ENCODE measurements at regions not wholly inside any gene's neighbourhood (a gene's known extent, or its start where the extent isn't known, plus 50 kb on each side); places are given as distances from the start of the nearest gene placed in this dataset.

GRCh38 chr9:108783731-108784495 is 71.9 kb downstream of the ACTL7B start:
- Histone ChIP-seq H2AFZ (no peak overlapping the region), H3K27ac (peak overlapping the region; percentile 21), H3K4me1 (ENCODE audit: insufficient read depth) (peaks cover 18% of the 10 kb centered on the region), H3K4me3 (no peak overlapping the region), H3K36me3 (replicated peaks; ENCODE audit: insufficient read depth, low read depth) (no peaks in the 10 kb centered on the region), H3K4me2 (no peak overlapping the region), H4K20me1 (ENCODE audit: insufficient read depth, poor library complexity, severe bottlenecking) (no peaks in the 10 kb centered on the region), H3K9me2 (replicated peaks; ENCODE audit: insufficient read depth) (no peaks in the 10 kb centered on the region), H3K79me2 (no peaks in the 10 kb centered on the region), H3K9me3 (ENCODE audit: low read depth) (no peaks in the 10 kb centered on the region), H3K27me3 (no peaks in the 10 kb centered on the region)
- TF ChIP-seq EZH2 (IDR thresholded peaks at IDR 0.05; ENCODE audit: borderline replicate concordance) (no peak), CTCF (IDR thresholded peaks at IDR 0.05; ENCODE audit: poor library complexity) (no peak), EZH2phosphoT487 (IDR thresholded peaks at IDR 0.05; ENCODE audit: low read depth, severe bottlenecking, unreplicated experiment) (no peak)
- 55% methylated on average over 14 of the region's 14 CpGs for WGBS (ENCODE audit: low lambda C conversion rate, missing lambda C conversion rate)
- no peak for DNase-seq (ENCODE audit: low spot score)

DNA sequence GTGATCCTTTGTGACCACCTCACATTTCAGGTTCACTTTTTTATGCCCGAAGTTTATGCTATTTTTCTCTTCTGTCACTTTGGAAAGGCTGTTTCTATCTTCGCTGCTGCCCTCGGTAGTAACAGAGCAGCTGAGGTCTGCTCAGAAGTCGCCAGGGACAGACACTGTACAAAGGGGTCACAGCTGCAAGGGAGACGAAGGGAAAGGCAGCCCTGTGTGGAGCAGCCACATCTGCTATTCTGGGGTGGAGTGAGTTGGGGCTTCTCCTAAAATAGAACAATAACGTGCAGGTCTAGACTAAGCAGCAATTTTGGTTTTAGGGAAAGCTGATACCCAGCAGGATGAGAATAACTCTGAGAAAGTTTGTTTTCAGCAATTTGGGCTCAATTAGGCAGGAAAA is 72.5 kb downstream of the ACTL7B start:
- 70% methylated on average over 6 of the region's 6 CpGs for WGBS (ENCODE audit: low lambda C conversion rate, missing lambda C conversion rate)
- no peaks in the 10 kb centered on the region for H3K36me3 ChIP-seq (replicated peaks; ENCODE audit: insufficient read depth, low read depth)
- H2AFZ ChIP-seq = no peak overlapping the region

GRCh38 chr9:108780942-108781734 is 74.6 kb downstream of the ACTL7B start:
- no peaks in the 10 kb centered on the region for H3K27me3 ChIP-seq
- no peak overlapping the region for H3K4me3 ChIP-seq
- no peak for TF ChIP-seq EZH2 (IDR thresholded peaks at IDR 0.05; ENCODE audit: borderline replicate concordance)
- no peak for TF ChIP-seq EZH2phosphoT487 (IDR thresholded peaks at IDR 0.05; ENCODE audit: low read depth, severe bottlenecking, unreplicated experiment)
- no peak for TF ChIP-seq CTCF (IDR thresholded peaks at IDR 0.05; ENCODE audit: poor library complexity)
- no peak for DNase-seq (ENCODE audit: low spot score)
- peak overlapping the region; percentile 60 for H2AFZ ChIP-seq
- WGBS (ENCODE audit: low lambda C conversion rate, missing lambda C conversion rate) = 49% methylated on average over 11 of the region's 11 CpGs
- no peaks in the 10 kb centered on the region for H3K79me2 ChIP-seq
- H4K20me1 ChIP-seq (ENCODE audit: insufficient read depth, poor library complexity, severe bottlenecking) = no peaks in the 10 kb centered on the region
- H3K27ac ChIP-seq = peak overlapping the region; percentile 45
- peak overlapping the region; percentile 64 for H3K4me2 ChIP-seq
- no peaks in the 10 kb centered on the region for H3K9me3 ChIP-seq (ENCODE audit: low read depth)
- H3K36me3 ChIP-seq (replicated peaks; ENCODE audit: insufficient read depth, low read depth) = no peaks in the 10 kb centered on the region
- no peaks in the 10 kb centered on the region for H3K9me2 ChIP-seq (replicated peaks; ENCODE audit: insufficient read depth)
- H3K4me1 ChIP-seq (ENCODE audit: insufficient read depth) = peaks cover 9% of the 10 kb centered on the region

More for the DNA sequence above, 72.5 kb downstream of the ACTL7B start:
- no peaks in the 10 kb centered on the region for H3K79me2 ChIP-seq
- no peak overlapping the region for H3K4me3 ChIP-seq
- H3K9me2 ChIP-seq (replicated peaks; ENCODE audit: insufficient read depth) = no peaks in the 10 kb centered on the region
- peaks cover 18% of the 10 kb centered on the region for H3K4me1 ChIP-seq (ENCODE audit: insufficient read depth)
- H3K4me2 ChIP-seq = no peak overlapping the region
- H4K20me1 ChIP-seq (ENCODE audit: insufficient read depth, poor library complexity, severe bottlenecking) = no peaks in the 10 kb centered on the region
- TF ChIP-seq EZH2phosphoT487 (IDR thresholded peaks at IDR 0.05; ENCODE audit: low read depth, severe bottlenecking, unreplicated experiment) = no peak
- peak overlapping the region; percentile 19 for H3K27ac ChIP-seq
- H3K27me3 ChIP-seq = no peaks in the 10 kb centered on the region
- DNase-seq (ENCODE audit: low spot score) = no peak
- H3K9me3 ChIP-seq (ENCODE audit: low read depth) = no peaks in the 10 kb centered on the region
